Colonic mucosa (tissue), 4 donors: ENCODE measurements at regions not wholly inside any gene's neighbourhood (a gene's known extent, or its start where the extent isn't known, plus 50 kb on each side); places are given as distances from the start of the nearest gene placed in this dataset.

ENCODE experiments used
- DNase-seq: peaks from one replicate; pipeline ENCODE4 v3.0.0-alpha.2; 2020
- H3K27ac ChIP-seq: fragments of 200-600 bp; one replicate; pipeline ENCODE4 v1.8.0; 2021
- H3K27me3 ChIP-seq: fragments of 200-600 bp; one replicate; pipeline ENCODE4 v1.8.0; 2021
- H3K36me3 ChIP-seq: fragments of 200-600 bp; one replicate; pipeline ENCODE4 v1.8.0; 2021
- H3K4me1 ChIP-seq: fragments of 200-600 bp; one replicate; pipeline ENCODE4 v1.8.0; 2021; ENCODE audit warnings: mild to moderate bottlenecking
- H3K4me3 ChIP-seq: fragments of 200-600 bp; one replicate; pipeline ENCODE4 v1.8.0; 2021
- H3K9ac ChIP-seq, 2 donors: one replicate each; pipeline ENCODE4 v1.7.0; 2013; ENCODE audit warnings: control low read depth in 2 of 2, low read depth in 2 of 2, low read length in 2 of 2
- H3K9me3 ChIP-seq: fragments of 200-600 bp; one replicate; pipeline ENCODE4 v1.8.0; 2021
- intact Hi-C: fragments of 100-400 bp; cut with DNase I; formaldehyde crosslinking; loops from one replicate; pipeline ENCODE4 v1.14.1; 2022
- TF ChIP-seq, protein P1 (sequence below): fragments of 200-600 bp; IDR thresholded peaks from one replicate; pipeline ENCODE4 v1.8.0; 2022; ENCODE audit warnings: antibody characterized with exemption, mild to moderate bottlenecking
- donor health status: healthy.
- donor health status: DM: no; HTN: no; CAD: no.
- donor health status: DM: no; HTN: no; CAD: no.

- H3K9me3 ChIP-seq = no peaks in the 10 kb centered on the region
- H3K27me3 ChIP-seq = no peaks in the 10 kb centered on the region
- no peak overlapping the region for H3K27ac ChIP-seq
- no peak overlapping the region for H3K4me3 ChIP-seq
- DNase-seq = no peak
- H3K4me1 ChIP-seq = no peaks in the 10 kb centered on the region
- H3K9ac ChIP-seq = no peak overlapping the region
- TF ChIP-seq, protein P1, sequence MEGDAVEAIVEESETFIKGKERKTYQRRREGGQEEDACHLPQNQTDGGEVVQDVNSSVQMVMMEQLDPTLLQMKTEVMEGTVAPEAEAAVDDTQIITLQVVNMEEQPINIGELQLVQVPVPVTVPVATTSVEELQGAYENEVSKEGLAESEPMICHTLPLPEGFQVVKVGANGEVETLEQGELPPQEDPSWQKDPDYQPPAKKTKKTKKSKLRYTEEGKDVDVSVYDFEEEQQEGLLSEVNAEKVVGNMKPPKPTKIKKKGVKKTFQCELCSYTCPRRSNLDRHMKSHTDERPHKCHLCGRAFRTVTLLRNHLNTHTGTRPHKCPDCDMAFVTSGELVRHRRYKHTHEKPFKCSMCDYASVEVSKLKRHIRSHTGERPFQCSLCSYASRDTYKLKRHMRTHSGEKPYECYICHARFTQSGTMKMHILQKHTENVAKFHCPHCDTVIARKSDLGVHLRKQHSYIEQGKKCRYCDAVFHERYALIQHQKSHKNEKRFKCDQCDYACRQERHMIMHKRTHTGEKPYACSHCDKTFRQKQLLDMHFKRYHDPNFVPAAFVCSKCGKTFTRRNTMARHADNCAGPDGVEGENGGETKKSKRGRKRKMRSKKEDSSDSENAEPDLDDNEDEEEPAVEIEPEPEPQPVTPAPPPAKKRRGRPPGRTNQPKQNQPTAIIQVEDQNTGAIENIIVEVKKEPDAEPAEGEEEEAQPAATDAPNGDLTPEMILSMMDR = no peak
- intact Hi-C loops = no loop called here
- no peaks in the 10 kb centered on the region for H3K36me3 ChIP-seq
These were observed 158.0 kb downstream of the PALM2AKAP2 start for GRCh38 chr9:109937861-109938453.

DNA sequence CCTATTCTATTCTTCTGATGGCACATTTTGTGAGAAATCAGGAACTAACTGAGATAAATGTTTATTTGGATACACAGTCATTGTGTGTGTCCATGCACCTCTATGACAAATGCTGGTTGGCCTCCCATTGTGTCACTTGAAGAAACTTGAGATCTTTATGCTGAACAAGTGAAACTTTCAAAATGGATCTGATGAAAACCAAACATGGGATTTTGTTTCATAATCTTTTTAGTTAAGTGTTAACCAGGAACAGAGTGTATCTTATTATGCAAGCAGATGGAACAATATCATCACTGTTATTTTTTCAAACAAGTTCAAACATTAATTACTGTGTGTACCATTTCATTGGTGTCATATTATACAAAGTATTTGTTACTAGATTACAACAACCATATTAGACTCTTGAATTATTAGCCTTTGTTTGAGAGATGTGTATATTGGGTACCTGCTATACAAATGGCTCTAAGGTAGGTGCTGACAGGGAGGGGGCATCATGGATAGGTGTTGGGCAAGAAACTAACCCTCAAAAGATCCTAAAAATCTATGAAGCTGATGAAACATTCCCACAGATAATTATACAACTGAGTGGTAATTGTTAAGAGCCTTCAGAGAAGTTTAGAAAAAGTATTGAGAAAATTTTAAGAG lies 159.8 kb downstream of the PALM2AKAP2 start:
- H3K27me3 ChIP-seq = no peaks in the 10 kb centered on the region
- no peak for DNase-seq
- no peak overlapping the region for H3K4me3 ChIP-seq
- no peaks in the 10 kb centered on the region for H3K36me3 ChIP-seq
- TF ChIP-seq, protein P1 = no peak
- no peaks in the 10 kb centered on the region for H3K9me3 ChIP-seq
- H3K4me1 ChIP-seq = no peaks in the 10 kb centered on the region
- H3K9ac ChIP-seq = no peak overlapping the region
- intact Hi-C loops = no loop called here
- no peak overlapping the region for H3K27ac ChIP-seq

DNA sequence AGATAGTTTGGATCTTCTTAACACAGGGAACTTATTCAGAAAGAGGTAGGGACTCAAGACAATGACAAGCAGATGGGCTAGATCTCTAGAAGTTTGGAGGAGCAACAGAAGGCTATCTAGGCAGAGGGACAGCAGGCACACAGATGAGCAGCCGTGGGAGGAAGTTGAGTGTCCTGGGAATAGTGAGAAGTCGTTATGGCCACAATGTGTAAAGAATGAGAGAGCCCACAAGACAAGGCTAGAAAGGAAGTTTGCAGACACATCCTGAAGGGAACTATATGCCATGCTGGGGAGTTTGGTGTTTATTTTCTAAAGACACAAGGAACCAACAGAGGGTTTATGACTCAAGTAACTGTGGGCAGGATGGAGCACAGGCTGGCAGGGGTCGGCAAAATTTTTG lies 160.6 kb downstream of the PALM2AKAP2 start:
- H3K4me3 ChIP-seq = no peak overlapping the region
- no peak for DNase-seq
- TF ChIP-seq, protein P1 = no peak

DNA sequence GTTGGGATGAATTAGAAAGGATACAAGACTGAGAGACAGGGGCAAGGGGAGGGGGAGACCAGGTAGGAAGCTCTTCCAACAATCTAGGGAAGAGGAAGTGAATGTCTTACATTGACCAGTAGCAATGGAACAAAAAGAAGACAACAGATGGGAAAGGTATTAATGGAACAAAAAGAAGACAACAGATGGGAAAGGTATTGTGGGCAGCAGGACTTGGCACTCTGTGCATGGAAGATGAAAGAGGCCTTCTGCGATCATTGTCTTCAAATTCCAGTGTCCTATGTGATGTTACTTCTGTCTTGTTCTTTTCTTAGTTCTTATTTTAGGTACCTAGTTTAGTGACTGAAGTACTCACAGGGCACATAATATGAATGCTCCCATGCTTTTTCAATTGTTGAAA lies 161.8 kb downstream of the PALM2AKAP2 start:
- Histone ChIP-seq H3K27ac (no peak overlapping the region), H3K4me1 (no peaks in the 10 kb centered on the region), H3K36me3 (no peaks in the 10 kb centered on the region), H3K4me3 (no peak overlapping the region), H3K9ac (no peak overlapping the region), H3K27me3 (no peaks in the 10 kb centered on the region), H3K9me3 (no peaks in the 10 kb centered on the region)
- no peak for DNase-seq
- TF ChIP-seq, protein P1 = no peak
- intact Hi-C loops = no loop called here

More for the DNA sequence above, 160.6 kb downstream of the PALM2AKAP2 start:
- Histone ChIP-seq H3K27me3 (no peaks in the 10 kb centered on the region), H3K9me3 (no peaks in the 10 kb centered on the region), H3K27ac (no peak overlapping the region), H3K4me1 (no peaks in the 10 kb centered on the region), H3K36me3 (no peaks in the 10 kb centered on the region), H3K9ac (no peak overlapping the region)
- intact Hi-C loops = no loop called here

DNA sequence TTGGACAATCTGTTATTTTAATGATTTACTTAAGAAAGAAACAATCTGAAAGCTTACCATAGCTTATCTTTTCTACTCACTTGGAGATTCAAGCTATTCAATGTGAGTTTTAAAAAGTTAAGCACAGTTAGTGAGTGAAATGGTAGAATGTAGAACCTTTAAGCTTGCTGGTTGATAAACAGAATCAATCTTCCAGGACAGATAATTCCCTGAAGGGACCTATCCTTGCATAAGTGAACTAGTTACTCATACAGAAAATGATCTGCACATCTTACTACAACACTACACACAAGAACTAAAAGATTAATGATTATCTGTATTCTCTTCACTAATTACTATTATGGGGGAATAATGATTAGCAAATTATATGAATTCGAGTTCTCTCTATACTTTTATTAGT lies 165.6 kb downstream of the PALM2AKAP2 start:
- TF ChIP-seq, protein P1 = no peak
- intact Hi-C loops = no loop called here
- Histone ChIP-seq H3K9me3 (no peaks in the 10 kb centered on the region), H3K9ac (no peak overlapping the region), H3K27me3 (no peaks in the 10 kb centered on the region), H3K4me1 (no peaks in the 10 kb centered on the region), H3K4me3 (no peak overlapping the region), H3K27ac (no peak overlapping the region), H3K36me3 (no peaks in the 10 kb centered on the region)
- no peak for DNase-seq
